Upper lobe of left lung (tissue), 6 donors: ENCODE measurements at regions not wholly inside any gene's neighbourhood (a gene's known extent, or its start where the extent isn't known, plus 50 kb on each side); places are given as distances from the start of the nearest gene placed in this dataset.

Source experiments
- ATAC-seq, 2 donors: fragments of 200-7000 bp; cut with Tn5 transposase; one replicate each; pipeline ENCODE4 v1.9.1; 2022; ENCODE audit warnings: mild to moderate bottlenecking in 2 of 2, moderate library complexity in 2 of 2; ENCODE audit not compliant: low FRiP score in 2 of 2
- DNase-seq, 2 donors: peaks; one replicate each; pipeline ENCODE4 v3.0.0-alpha.2; 2019 to 2020
- H3K27ac ChIP-seq, 4 donors: fragments of 200-600 bp; sonication (generic); one replicate each; pipeline ENCODE4 v1.5.1; 2016 to 2019
- H3K27me3 ChIP-seq, 4 donors: fragments of 200-600 bp; sonication (generic); one replicate each; pipeline ENCODE4 v1.5.1; 2017 to 2019
- H3K36me3 ChIP-seq, 4 donors: fragments of 200-600 bp; sonication (generic); one replicate each; pipeline ENCODE4 v1.5.1; 2016 to 2019
- H3K4me1 ChIP-seq, 4 donors: fragments of 200-600 bp; sonication (generic); one replicate each; pipeline ENCODE4 v1.5.1; 2018 to 2019
- H3K4me3 ChIP-seq, 4 donors: fragments of 200-600 bp; sonication (generic); one replicate each; pipeline ENCODE4 v1.5.1; 2017 to 2019; ENCODE audit warnings: mild to moderate bottlenecking in 2 of 4, moderate library complexity in 1 of 4
- H3K9me3 ChIP-seq, 4 donors: fragments of 200-600 bp; sonication (generic); one replicate each; pipeline ENCODE4 v1.5.1; 2018 to 2019
- CTCF ChIP-seq, 6 experiments: fragments of 450-650 bp in 4 of 6; fragments of 200-600 bp in 2 of 6; sonication (generic) in 2 of 6; IDR thresholded peaks; one replicate each; pipeline ENCODE4 v1.5.1; 2016 to 2019; ENCODE audit warnings: antibody characterized with exemption in 6 of 6
- EP300 ChIP-seq, 4 donors: sonication (generic); formaldehyde crosslinking; IDR thresholded peaks; one replicate each; pipeline ENCODE4 v1.5.1; 2017; ENCODE audit warnings: antibody characterized with exemption in 4 of 4, control low read depth in 2 of 4
- POLR2A ChIP-seq, 4 donors: fragments of 450-650 bp; IDR thresholded peaks; one replicate each; pipeline ENCODE4 v1.5.1; 2016 to 2017; ENCODE audit warnings: antibody characterized with exemption in 4 of 4, mild to moderate bottlenecking in 2 of 4
- POLR2AphosphoS5 ChIP-seq, 2 donors: sonication (generic); formaldehyde crosslinking; IDR thresholded peaks; one replicate each; pipeline ENCODE4 v1.5.1; 2017; ENCODE audit warnings: antibody characterized with exemption in 2 of 2
- WGBS, 2 donors: methylation state at CpG; one replicate each; pipeline ENCODE4 v1.1.5; 2017 to 2018; 5-methylcytosine and 5-hydroxymethylcytosine counted together
- donor health status: DM: no; HTN: no; CAD: no; lungs with moderate emphysema.
- donor health status: DM: no; HTN: yes; CAD: no; lungs with severe emphysema.

GRCh38 chr18:71352618-71353017 is 1063.8 kb downstream of the SOCS6 start:
- no peaks in the 10 kb centered on the region for H3K4me1 ChIP-seq
- no peaks in the 10 kb centered on the region for H3K9me3 ChIP-seq
- H3K27ac ChIP-seq = no peak overlapping the region
- no peaks in the 10 kb centered on the region for H3K36me3 ChIP-seq
- DNase-seq (no peak), ATAC-seq (no peak)
- TF ChIP-seq POLR2AphosphoS5 (IDR thresholded peaks at IDR 0.05) (no peak), POLR2A (IDR thresholded peaks at IDR 0.05) (no peak), CTCF (IDR thresholded peaks at IDR 0.05) (no peak), EP300 (IDR thresholded peaks at IDR 0.05) (no peak)
- H3K4me3 ChIP-seq = no peak overlapping the region
- H3K27me3 ChIP-seq = no peaks in the 10 kb centered on the region
- WGBS, 2 donors = 77 to 85% methylated on average over 1 of the region's 1 CpG

GRCh38 chr18:71336576-71337210 is 1047.8 kb downstream of the SOCS6 start:
- Histone ChIP-seq H3K9me3 (no peaks in the 10 kb centered on the region), H3K4me1 (no peaks in the 10 kb centered on the region), H3K4me3 (no peak overlapping the region), H3K36me3 (no peaks in the 10 kb centered on the region), H3K27ac (no peak overlapping the region), H3K27me3 (no peaks in the 10 kb centered on the region)
- TF ChIP-seq POLR2A (IDR thresholded peaks at IDR 0.05) = no peak
- TF ChIP-seq EP300 (IDR thresholded peaks at IDR 0.05) = no peak
- TF ChIP-seq CTCF (IDR thresholded peaks at IDR 0.05) = no peak
- no peak for TF ChIP-seq POLR2AphosphoS5 (IDR thresholded peaks at IDR 0.05)
- whole genome bisulfite sequencing, 2 donors = 40 to 49% methylated on average over 6 of the region's 6 CpGs
- ATAC-seq = no peak
- DNase-seq = no peak

GRCh38 chr18:71329563-71329962 is 1040.7 kb downstream of the SOCS6 start:
- no peak for DNase-seq
- H3K9me3 ChIP-seq = no peaks in the 10 kb centered on the region
- H3K27me3 ChIP-seq = no peaks in the 10 kb centered on the region
- H3K4me1 ChIP-seq = no peaks in the 10 kb centered on the region
- ATAC-seq = no peak
- H3K36me3 ChIP-seq = no peaks in the 10 kb centered on the region
- H3K4me3 ChIP-seq = no peak overlapping the region
- TF ChIP-seq EP300 (IDR thresholded peaks at IDR 0.05) = no peak
- TF ChIP-seq POLR2AphosphoS5 (IDR thresholded peaks at IDR 0.05) = no peak
- no peak for TF ChIP-seq CTCF (IDR thresholded peaks at IDR 0.05)
- no peak for TF ChIP-seq POLR2A (IDR thresholded peaks at IDR 0.05)
- WGBS, 2 donors = 83 to 97% methylated on average over 2 of the region's 2 CpGs
- no peak overlapping the region for H3K27ac ChIP-seq

- ATAC-seq (no peak), DNase-seq (no peak)
- Histone ChIP-seq H3K27me3 (no peaks in the 10 kb centered on the region), H3K4me1 (no peaks in the 10 kb centered on the region), H3K4me3 (no peak overlapping the region), H3K9me3 (no peaks in the 10 kb centered on the region), H3K27ac (no peak overlapping the region), H3K36me3 (no peaks in the 10 kb centered on the region)
- WGBS, 2 donors = 96 to 97% methylated on average over 3 of the region's 3 CpGs
- TF ChIP-seq POLR2A (IDR thresholded peaks at IDR 0.05) (no peak), POLR2AphosphoS5 (IDR thresholded peaks at IDR 0.05) (no peak), EP300 (IDR thresholded peaks at IDR 0.05) (no peak), CTCF (IDR thresholded peaks at IDR 0.05) (no peak)
These were observed 1040.3 kb downstream of the SOCS6 start for GRCh38 chr18:71329114-71329513.

GRCh38 chr18:71327850-71328249 is 1039.0 kb downstream of the SOCS6 start:
- H3K36me3 ChIP-seq = no peaks in the 10 kb centered on the region
- ATAC-seq (no peak), DNase-seq (no peak)
- no peaks in the 10 kb centered on the region for H3K9me3 ChIP-seq
- no peak overlapping the region for H3K4me3 ChIP-seq
- TF ChIP-seq EP300 (IDR thresholded peaks at IDR 0.05) = no peak
- TF ChIP-seq POLR2AphosphoS5 (IDR thresholded peaks at IDR 0.05) = no peak
- H3K27ac ChIP-seq = no peak overlapping the region
- no peaks in the 10 kb centered on the region for H3K27me3 ChIP-seq
- 24 to 31% methylated on average over 1 of the region's 1 CpG for WGBS, 2 donors
- no peaks in the 10 kb centered on the region for H3K4me1 ChIP-seq
